T47D (cell line): ENCODE measurements at regions not wholly inside any gene's neighbourhood (a gene's known extent, or its start where the extent isn't known, plus 50 kb on each side); places are given as distances from the start of the nearest gene placed in this dataset.
"Not testable (repeated sequence)": the region's sequence is repeated elsewhere in the genome, so short reads cannot be mapped to it uniquely, and the experiment has no call there.

Experiments used
- DNase-seq, 2 experiments: peaks; one replicate each; pipeline versions ENCODE4 v3.0.0 to v3.0.0-alpha.2; 2011 to 2012; ENCODE audit warnings: low read depth in 1 of 2, low spot score in 1 of 2
- JUND ChIP-seq: IDR thresholded peaks from 2 replicates; pipeline ENCODE4 v1.6.1; 2012; ENCODE audit warnings: low read depth
- in situ Hi-C: cut with HindIII; loops from 2 replicates; pipeline ENCODE4 v1.10.0; 2016; ENCODE audit warnings: low sequenced_read_pairs, low pct_unique_long_range_greater_than_20kb

DNA sequence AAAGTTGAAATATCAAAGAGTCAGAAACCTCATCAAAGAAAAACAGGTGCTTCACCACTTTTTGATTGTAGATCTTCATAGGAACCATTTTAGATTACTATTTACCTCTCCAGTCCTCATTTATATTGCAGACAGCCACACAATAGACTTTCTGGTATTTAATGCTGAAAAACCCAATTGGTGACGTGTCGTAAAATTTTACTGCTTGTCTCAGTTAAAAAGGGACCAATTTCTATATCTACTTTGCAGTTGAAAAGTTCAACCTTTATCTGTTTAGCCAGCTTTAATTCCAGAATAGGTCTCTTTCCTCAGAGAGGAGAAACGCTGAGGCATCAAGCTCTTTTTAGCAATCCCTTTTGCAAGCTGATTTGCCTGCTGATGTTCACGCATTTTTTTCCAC, 1722.4 kb downstream of the PLA2G4A start:
- no peak for TF ChIP-seq JUND
- DNase-seq = no peak
- in situ Hi-C loops = no loop called here

DNA sequence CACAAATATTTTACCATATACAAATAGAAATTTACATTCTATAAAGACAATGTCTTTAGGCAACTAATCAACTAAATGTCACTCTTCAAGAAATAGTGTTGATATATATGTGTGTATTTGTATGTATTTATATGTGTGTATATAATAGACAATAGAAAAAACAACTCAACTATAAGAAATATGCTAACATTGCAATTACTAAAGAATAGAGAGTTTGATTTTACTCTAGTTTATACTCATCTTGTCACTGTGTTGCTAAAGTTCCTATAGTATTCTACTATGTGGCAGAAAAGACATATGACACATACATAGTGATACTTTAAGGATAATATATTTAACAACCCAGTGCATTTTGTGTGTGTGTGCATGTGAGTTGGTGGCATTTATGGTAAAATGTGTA, 1728.3 kb downstream of the PLA2G4A start:
- in situ Hi-C loops = no loop called here
- no peak for TF ChIP-seq JUND
- no peak for DNase-seq

DNA sequence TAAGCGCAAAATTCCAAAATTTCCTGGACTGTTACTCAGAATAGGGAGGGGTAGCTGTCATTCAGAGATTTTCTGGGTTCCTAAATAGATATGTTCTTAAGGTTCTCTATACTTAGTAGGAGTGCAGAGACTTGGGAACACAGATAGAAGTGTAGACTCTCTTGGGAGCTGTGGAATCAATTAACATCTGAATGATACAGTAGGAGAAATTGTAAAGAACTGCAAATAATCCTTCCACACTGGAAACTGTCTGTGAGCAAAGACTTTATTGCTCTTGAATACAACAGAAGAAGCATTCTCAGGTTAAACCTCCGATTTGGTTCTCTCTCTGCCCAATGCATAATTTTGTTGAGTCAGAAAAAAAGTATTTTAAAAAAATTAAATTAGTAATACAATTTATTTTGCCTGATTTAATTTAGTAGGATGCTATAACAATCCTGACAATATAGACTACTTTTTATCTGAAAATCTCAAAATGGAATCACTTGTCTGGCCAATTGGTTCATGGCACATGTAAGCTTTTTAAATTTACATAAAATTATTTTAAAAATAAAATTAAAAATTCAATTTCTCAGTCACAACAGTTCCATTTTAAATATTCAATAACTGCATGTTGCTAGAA, 1754.3 kb downstream of the PLA2G4A start:
- in situ Hi-C loops = no loop called here
- no peak for TF ChIP-seq JUND
- DNase-seq = no peak

DNA sequence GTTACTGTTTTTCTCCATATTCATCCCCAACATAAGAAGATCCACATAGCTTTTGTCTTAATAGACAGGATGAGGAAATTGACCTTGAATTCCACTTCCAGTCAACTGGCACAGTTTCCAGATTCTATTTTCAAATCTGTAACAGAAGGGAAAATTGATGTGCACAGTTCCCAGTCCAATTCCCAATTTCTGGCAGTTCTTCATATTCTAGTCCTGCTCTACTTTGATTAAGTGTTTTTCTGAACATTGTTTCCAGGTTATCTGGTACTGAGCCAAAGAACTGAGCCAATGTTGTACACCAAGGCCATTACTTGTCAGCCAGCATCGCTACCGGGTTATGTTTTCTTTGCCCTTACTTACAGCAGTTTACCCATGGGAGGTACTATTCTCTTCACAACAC, 1755.4 kb downstream of the PLA2G4A start:
- TF ChIP-seq JUND = no peak
- in situ Hi-C loops = no loop called here
- DNase-seq = no peak

DNA sequence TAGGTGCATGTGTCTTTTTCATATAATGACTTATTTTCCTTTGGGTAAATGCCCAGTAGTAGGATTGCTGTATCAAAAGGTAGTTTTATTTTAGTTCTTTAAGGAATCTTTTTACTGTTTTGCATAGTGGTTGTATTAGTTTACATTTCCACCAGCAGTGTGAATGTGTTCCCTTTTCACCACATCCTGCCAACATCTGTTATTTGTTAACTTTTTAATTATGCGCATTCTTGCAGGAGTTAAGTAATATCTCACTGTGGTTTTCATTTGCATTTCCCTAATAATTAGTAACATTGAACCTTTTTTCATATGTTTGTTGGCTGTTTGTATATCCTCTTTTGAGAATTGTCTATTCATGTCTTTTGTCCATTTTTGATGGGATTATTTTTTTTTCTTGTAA, 1761.9 kb downstream of the PLA2G4A start:
- no peak for TF ChIP-seq JUND
- in situ Hi-C loops = no loop called here
- no peak for DNase-seq

DNA sequence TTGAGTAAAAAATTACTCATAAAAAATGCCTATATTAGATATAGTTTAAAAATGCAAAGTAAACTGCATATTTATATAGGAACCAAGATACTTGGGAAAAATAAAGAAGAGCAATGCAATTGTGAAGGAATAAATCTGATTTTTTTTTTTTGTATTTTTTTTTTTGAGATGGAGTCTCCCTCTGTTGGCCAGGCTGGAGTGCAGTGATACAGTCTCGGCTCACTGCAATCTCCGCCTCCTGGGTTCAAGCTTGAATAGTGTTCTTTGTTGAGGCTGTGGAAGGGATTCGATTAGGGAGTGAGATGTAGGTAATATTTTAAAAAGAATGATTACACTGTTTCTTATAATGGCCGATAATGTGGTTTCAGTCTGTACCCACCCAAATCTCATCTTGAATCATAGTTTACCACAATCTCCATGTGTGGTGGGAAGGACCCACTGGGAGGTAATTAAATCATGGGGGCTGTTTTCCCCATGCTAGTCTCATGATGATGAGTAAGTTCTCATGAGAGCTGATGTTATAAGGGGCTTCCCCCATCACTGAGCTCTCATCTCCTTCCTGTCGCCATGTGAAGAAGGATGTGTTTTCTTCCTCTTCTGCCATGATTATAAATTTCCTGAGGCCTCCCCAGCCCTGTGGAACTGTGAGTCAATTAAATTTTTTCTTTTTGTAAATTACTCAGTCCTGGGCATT, 1765.9 kb downstream of the PLA2G4A start:
- in situ Hi-C loops = no loop called here
- peak in 1 of 2 experiments; percentile 29 for DNase-seq
- no peak for TF ChIP-seq JUND

DNA sequence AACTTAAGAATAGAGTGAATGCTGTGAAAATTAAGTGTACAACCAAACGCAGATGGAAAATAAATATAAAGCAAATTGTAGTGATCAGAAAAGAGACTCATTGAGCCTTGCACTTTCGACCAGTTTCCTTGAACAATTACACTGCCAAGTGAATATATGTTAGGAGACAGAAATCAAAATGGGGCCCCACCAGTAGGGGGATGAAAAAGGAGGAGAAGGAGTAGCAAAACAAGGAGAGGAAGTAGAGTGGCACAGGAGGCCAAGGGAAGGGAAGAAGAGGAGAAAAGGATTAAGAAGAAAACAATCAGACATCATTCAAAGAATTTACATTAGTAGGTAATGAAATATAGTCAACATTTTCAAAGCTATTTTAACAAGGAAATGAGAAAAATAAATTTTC, 1770.6 kb downstream of the PLA2G4A start:
- peak in 1 of 2 experiments; percentile 31 for DNase-seq
- in situ Hi-C loops = no loop called here
- TF ChIP-seq JUND = no peak

DNA sequence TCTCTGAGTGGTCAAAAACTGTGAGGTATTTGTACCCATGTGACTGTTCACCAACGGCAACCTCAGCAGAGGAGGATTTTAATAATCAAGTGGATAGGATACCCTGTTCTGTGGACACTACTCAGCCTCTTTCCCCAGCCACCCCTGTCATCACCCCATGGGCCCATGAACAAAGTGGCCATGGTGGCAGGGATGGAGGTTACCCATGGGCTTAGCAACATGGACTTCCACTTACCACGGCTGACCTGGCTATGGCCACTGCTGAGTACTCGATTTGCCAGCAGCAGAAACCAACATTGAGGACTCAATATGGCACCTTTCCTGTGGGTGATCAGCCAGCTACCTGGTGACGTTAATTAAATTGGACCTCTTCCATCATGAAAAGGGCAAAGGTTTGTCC, 1782.7 kb downstream of the PLA2G4A start:
- DNase-seq = no peak
- no peak for TF ChIP-seq JUND
- in situ Hi-C loops = no loop called here

DNA sequence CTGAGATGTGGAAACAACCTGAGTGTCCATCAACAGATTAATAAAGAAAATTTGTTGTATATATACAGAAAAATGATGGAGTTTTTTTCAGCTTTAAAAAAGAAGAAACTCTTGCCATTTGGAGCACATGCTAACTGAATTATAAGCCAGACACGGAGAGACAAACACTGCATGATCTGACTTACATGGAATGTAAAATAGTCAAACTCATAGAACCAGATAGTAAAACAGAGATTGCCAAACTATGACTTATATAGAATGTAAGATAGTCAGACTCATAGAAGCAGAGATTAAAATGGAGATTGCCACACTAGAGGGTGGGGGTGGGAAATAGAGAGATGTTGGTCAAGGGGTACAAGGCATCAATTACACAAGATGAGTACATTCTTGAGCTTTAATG, 1786.6 kb downstream of the PLA2G4A start:
- in situ Hi-C loops = no loop called here
- TF ChIP-seq JUND = no peak
- no peak for DNase-seq

DNA sequence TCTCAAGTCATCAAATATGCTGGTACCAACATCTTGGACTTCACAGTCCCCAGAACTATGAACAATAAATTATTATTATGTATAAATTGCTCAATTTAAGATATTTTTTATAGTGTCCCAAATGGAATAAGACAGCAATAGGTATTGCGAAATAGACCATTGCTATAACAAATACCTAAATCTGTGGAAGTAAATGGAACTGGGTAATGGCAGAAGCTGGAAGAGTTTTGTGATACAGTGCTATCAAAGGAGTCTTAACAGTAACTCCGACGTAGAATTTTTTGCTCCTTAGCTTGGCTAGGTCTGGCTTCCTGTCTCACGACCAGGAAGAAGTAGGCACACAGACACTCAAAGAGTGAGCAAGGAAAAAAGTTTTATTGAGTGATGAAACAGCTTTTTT, 1791.5 kb downstream of the PLA2G4A start:
- in situ Hi-C loops = no loop called here
- no peak for TF ChIP-seq JUND

DNA sequence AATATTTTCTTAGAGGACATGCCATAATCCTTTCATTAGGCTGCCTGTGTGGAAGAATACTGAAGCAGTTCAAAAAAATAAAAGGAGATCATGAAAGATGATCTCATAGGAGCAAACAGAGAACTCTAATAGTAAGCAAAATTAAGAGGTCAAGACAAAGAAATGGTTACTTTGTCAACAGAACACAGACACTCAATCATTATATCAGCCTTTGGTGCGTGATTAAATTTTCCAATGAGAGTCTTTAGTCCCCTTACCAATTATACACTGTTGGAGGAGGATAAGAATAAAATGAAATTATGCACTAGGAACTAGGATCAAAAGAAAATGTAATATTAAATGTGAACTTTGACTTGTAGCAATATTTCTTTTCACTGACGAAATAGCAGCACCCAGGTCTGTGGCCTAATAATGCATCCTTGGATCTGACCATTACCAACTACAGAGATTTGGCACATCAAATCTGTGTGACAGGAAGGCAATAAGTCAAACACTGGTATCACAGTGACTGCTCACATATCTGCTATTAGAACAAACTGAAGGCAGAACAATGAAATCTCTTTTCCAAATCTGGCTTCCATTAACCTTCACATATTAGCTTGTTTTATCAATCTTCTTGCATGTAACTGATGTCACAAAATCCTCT, 1812.9 kb downstream of the PLA2G4A start:
- no peak for TF ChIP-seq JUND
- DNase-seq = no peak
- in situ Hi-C loops = no loop called here

More for the DNA sequence above, 1791.5 kb downstream of the PLA2G4A start:
- DNase-seq = no peak

DNA sequence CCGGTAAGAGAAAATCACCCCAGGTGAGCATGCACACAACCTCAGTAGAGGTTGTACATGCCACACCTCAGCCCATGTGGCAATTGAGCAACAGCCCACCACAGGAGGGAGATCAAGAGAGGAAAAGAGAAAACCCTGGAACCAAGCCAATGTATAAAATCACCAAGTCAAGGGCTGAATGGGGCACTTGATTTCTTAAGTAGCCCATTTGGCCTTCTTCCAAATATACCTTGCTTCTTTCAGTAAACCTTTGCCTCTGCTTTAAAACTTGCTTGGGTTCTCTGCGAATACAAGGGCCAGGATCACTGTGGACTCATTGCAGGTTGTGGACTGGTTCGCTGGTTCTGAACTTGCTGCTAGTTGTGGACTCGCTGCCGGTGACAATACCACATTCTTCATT, 1814.0 kb downstream of the PLA2G4A start:
- TF ChIP-seq JUND = no peak
- DNase-seq = no peak
- in situ Hi-C loops = no loop called here

DNA sequence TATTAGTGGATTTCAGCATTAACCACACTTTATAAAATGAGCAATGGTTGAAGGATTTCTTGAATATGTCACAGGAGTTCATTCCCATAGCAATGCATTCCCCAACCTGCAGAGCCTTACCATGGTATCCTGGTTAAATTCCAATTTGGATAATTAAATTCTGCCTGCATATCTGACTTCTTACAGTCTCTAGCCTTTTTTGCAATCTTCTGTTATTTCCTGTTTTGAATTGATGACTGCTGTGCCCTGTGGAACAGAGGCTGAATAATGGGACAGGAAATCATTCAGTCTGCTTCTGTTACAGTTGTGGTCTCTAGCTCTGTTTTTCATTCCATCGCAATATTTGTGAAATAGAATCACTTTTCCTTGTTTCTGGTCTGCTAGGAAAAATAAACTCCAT, 1823.9 kb downstream of the PLA2G4A start:
- in situ Hi-C loops = no loop called here
- no peak for DNase-seq
- TF ChIP-seq JUND = no peak

DNA sequence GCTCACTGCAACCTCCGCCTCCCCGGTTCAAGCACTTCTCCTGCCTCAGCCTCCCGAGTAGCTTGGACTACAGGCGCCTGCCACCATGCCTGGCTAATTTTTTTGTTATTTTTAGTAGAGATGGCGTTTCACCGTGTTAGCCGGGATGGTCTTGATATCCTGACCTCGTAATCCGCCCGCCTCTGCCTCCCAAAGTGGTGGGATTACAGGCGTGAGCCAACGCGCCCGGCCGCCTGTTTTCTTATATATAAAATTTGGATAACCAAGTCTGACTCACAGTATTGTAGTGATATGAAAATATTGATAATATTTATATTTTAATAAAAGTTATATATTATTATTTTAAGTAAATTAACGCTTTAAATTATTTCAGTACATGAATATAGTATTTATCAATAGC, 1821.7 kb downstream of the BRINP3 start:
- in situ Hi-C loops, DNase-seq: not testable (repeated sequence)
